Lung (tissue), 11 donors: ENCODE measurements at regions not wholly inside any gene's neighbourhood (a gene's known extent, or its start where the extent isn't known, plus 50 kb on each side); places are given as distances from the start of the nearest gene placed in this dataset.

ENCODE experiments used
- ATAC-seq: fragments of 200-7000 bp; cut with Tn5 transposase; one replicate; pipeline ENCODE4 v1.9.1; 2020; ENCODE audit warnings: moderate number of reproducible peaks; ENCODE audit not compliant: insufficient read depth, low FRiP score
- DNase-seq, 3 donors: peaks; one replicate each; pipeline ENCODE4 v3.0.0-alpha.2; 2013 to 2017
- H3K27ac ChIP-seq, 2 donors: one replicate each; pipeline ENCODE4 v1.5.1; 2013; ENCODE audit warnings: mild to moderate bottlenecking in 2 of 2, moderate library complexity in 2 of 2, control low read depth in 1 of 2, inconsistent platforms in 1 of 2, low read depth in 1 of 2, low read length in 1 of 2
- H3K27me3 ChIP-seq, 3 donors: one replicate each; pipeline ENCODE4 v1.5.1; 2013; ENCODE audit warnings: low read length in 2 of 3; ENCODE audit not compliant: control insufficient read depth in 3 of 3, insufficient read depth in 3 of 3
- H3K36me3 ChIP-seq, 4 donors: one replicate each; pipeline ENCODE4 v1.5.1; 2013; ENCODE audit warnings: low read length in 4 of 4, mild to moderate bottlenecking in 1 of 4, moderate library complexity in 1 of 4; ENCODE audit not compliant: control insufficient read depth in 4 of 4, insufficient read depth in 4 of 4
- H3K4me1 ChIP-seq, 5 donors: one replicate each; pipeline ENCODE4 v1.5.1; 2013; ENCODE audit warnings: low read length in 5 of 5, mild to moderate bottlenecking in 2 of 5, moderate library complexity in 1 of 5; ENCODE audit not compliant: control insufficient read depth in 5 of 5, insufficient read depth in 5 of 5
- H3K4me3 ChIP-seq: one replicate; pipeline ENCODE4 v1.5.1; 2013; ENCODE audit warnings: mild to moderate bottlenecking, control low read depth, moderate library complexity
- H3K9ac ChIP-seq, 2 donors: one replicate each; pipeline ENCODE4 v1.5.1; 2013; ENCODE audit warnings: low read length in 2 of 2, control low read depth in 1 of 2; ENCODE audit not compliant: insufficient read depth in 1 of 2
- H3K9me3 ChIP-seq, 4 donors: one replicate each; pipeline ENCODE4 v1.5.1; 2013; ENCODE audit warnings: low read length in 3 of 4, mild to moderate bottlenecking in 1 of 4, moderate library complexity in 1 of 4; ENCODE audit not compliant: control insufficient read depth in 4 of 4, insufficient read depth in 3 of 4
- WGBS, 2 donors: extraction: QIAGEN DNeasy Blood & Tissue Kit; methylation state at CpG; one replicate each; pipeline ENCODE4 v1.1.7; 2013; 5-methylcytosine and 5-hydroxymethylcytosine counted together
- TF ChIP-seq, protein P1 (sequence below): IDR thresholded peaks from 2 replicates; pipeline ENCODE4 v1.5.1; 2012; ENCODE audit warnings: mild to moderate bottlenecking; ENCODE audit errors: control extremely low read depth, extremely low read depth
- donor health status: control.
- donor health status: control.
- donor health status: Bipolar disorder and iron deficiency.
- donor health status: healthy.
- donor health status: DM: yes; HTN: yes; CAD: no.

DNA sequence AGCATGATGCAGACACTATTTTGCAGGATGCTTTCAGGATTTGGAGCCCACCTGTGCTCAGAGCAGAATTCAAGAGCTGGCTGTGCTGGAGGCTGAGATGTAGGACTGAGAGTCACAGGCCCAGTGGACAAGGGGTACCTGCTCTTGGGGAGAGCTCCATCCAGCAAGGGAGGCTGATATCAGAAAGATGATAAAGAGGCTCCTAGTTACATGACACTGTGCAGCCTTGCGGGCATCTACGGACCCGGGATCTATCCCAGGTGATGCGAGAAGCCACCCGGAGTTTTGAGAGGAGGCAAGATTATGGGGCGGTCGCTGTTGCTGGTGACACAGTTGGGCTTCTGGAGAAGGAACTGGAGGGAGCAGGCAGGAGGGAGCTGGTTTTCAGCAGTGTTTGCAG is 579.0 kb downstream of the TBC1D22A start:
- 89 to 90% methylated on average over 7 of the region's 7 CpGs for WGBS, 2 donors
- Histone ChIP-seq H3K9ac (no peak overlapping the region), H3K4me1 (peaks cover 0 to 6% (median 0%) of the 10 kb centered on the region in 5 donors), H3K36me3 (no peaks in the 10 kb centered on the region), H3K9me3 (peaks cover 0 to 6% (median 0%) of the 10 kb centered on the region in 4 donors), H3K27me3 (peaks cover 0 to 3% (median 0%) of the 10 kb centered on the region in 3 donors), H3K4me3 (no peak overlapping the region), H3K27ac (no peak overlapping the region)
- TF ChIP-seq, protein P1, sequence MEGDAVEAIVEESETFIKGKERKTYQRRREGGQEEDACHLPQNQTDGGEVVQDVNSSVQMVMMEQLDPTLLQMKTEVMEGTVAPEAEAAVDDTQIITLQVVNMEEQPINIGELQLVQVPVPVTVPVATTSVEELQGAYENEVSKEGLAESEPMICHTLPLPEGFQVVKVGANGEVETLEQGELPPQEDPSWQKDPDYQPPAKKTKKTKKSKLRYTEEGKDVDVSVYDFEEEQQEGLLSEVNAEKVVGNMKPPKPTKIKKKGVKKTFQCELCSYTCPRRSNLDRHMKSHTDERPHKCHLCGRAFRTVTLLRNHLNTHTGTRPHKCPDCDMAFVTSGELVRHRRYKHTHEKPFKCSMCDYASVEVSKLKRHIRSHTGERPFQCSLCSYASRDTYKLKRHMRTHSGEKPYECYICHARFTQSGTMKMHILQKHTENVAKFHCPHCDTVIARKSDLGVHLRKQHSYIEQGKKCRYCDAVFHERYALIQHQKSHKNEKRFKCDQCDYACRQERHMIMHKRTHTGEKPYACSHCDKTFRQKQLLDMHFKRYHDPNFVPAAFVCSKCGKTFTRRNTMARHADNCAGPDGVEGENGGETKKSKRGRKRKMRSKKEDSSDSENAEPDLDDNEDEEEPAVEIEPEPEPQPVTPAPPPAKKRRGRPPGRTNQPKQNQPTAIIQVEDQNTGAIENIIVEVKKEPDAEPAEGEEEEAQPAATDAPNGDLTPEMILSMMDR = no peak
- DNase-seq = no peak
- no peak for ATAC-seq

DNA sequence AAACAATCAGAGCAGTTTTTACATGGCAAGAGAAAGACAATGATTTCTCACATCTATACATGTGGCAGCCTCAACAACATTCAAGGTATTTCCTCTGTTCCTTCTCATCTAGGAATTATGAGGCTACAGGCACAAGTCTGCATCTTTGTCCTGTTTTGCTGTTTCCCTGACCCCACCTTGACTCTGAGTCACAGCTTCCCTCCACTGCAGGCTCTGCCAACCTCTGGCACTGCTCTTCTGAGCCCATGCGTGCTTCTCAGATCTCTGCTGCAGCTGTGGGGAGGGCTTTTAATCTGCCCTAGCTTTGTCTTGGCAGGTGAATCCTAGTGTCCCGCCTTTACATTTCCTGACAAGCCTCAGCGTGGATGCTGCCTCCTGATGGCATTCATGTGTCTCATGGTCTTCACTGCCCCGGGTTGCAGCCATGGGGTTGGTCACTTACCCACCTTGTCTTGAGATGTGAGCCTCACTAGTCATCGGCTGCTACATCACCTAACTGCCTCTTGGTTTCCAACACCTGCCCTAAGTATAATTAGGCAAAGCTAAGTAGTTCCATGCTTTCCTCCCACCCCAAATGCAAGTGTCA is 578.5 kb downstream of the TBC1D22A start:
- 75 to 78% methylated on average over 5 of the region's 5 CpGs for WGBS, 2 donors
- no peak overlapping the region for H3K27ac ChIP-seq
- TF ChIP-seq, protein P1 = no peak
- H3K9ac ChIP-seq = no peak overlapping the region
- ATAC-seq (no peak), DNase-seq (no peak)
- H3K27me3 ChIP-seq = peaks cover 0 to 3% (median 0%) of the 10 kb centered on the region in 3 donors
- H3K4me1 ChIP-seq = peaks cover 0 to 6% (median 0%) of the 10 kb centered on the region in 5 donors
- peaks cover 0 to 6% (median 0%) of the 10 kb centered on the region in 4 donors for H3K9me3 ChIP-seq
- H3K4me3 ChIP-seq = no peak overlapping the region
- no peaks in the 10 kb centered on the region for H3K36me3 ChIP-seq

DNA sequence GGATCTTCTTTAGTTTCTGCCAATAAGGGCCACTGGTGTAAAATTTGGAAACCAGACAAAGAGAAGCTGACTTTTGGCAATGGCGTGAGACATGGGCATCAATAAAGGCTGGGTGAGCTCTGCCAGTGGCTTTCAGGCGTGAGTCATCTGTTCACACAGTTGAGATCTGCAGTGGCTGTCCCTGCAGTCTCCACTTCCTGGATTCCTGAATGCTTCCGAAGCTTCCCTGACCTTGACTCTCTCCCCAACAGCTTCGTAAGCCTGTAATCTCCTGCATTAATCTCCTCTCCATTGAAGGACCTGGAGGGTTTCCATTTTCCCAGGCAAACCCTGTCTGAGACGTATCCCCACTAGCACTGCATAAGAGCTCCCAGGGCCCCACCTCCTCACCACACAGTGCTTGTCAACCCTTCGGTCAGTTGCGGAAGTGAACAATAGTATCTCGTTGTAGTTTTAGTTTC is 574.7 kb downstream of the TBC1D22A start:
- peak overlapping the region in 1 of 2 donors; percentile 57 for H3K9ac ChIP-seq
- peaks cover 0 to 13% (median 2%) of the 10 kb centered on the region in 4 donors for H3K9me3 ChIP-seq
- ATAC-seq = peak; percentile 34
- H3K27me3 ChIP-seq = peaks cover 0 to 3% (median 0%) of the 10 kb centered on the region in 3 donors
- no peaks in the 10 kb centered on the region for H3K36me3 ChIP-seq
- no peak overlapping the region for H3K27ac ChIP-seq
- no peak overlapping the region for H3K4me3 ChIP-seq
- peak; percentile 38 to 66 (median 66) for DNase-seq
- peaks cover 0 to 6% (median 0%) of the 10 kb centered on the region in 5 donors for H3K4me1 ChIP-seq
- TF ChIP-seq, protein P1 = no peak
- 39 to 69% methylated on average over 8 of the region's 8 CpGs for WGBS, 2 donors
